Stimulated activated CD8-positive, alpha-beta memory T cell treated with anti-CD3 and anti-CD28 coated beads, Interleukin-7, amount 100 ng/mL, for 4 hours (primary cell): ENCODE measurements at regions not wholly inside any gene's neighbourhood (a gene's known extent, or its start where the extent isn't known, plus 50 kb on each side); places are given as distances from the start of the nearest gene placed in this dataset.

ENCODE experiments used
- DNase-seq, 2 donors: peaks; one replicate each; pipeline ENCODE4 v3.0.0-alpha.2; 2020; ENCODE audit warnings: low read depth in 2 of 2

GRCh38 chr2:144156736-144157640 lies 362.9 kb downstream of the ZEB2 start:
- DNase-seq: no peak

- no peak for DNase-seq
These were observed 365.7 kb downstream of the ZEB2 start for GRCh38 chr2:144154205-144154604.

- DNase-seq: no peak
These were observed 367.1 kb downstream of the ZEB2 start for GRCh38 chr2:144152817-144153271.

- no peak for DNase-seq
These were observed 368.1 kb downstream of the ZEB2 start for GRCh38 chr2:144151851-144152250.

- DNase-seq: no peak
These were observed 368.5 kb downstream of the ZEB2 start for GRCh38 chr2:144151405-144151804.

- DNase-seq: no peak
These were observed 372.6 kb downstream of the ZEB2 start for GRCh38 chr2:144147356-144147755.

GRCh38 chr2:144146876-144147275 lies 373.0 kb downstream of the ZEB2 start:
- no peak for DNase-seq

- DNase-seq: no peak
These were observed 373.8 kb downstream of the ZEB2 start for GRCh38 chr2:144146076-144146475.

- no peak for DNase-seq
These were observed 376.4 kb downstream of the ZEB2 start for GRCh38 chr2:144143294-144144151.

GRCh38 chr2:144140891-144141290 lies 379.0 kb downstream of the ZEB2 start:
- DNase-seq: no peak

- DNase-seq: no peak
These were observed 382.1 kb downstream of the ZEB2 start for GRCh38 chr2:144137705-144138428.

GRCh38 chr2:144137272-144137671 lies 382.6 kb downstream of the ZEB2 start:
- no peak for DNase-seq

- no peak for DNase-seq
These were observed 383.5 kb downstream of the ZEB2 start for GRCh38 chr2:144136297-144137010.

- DNase-seq: no peak
These were observed 385.8 kb downstream of the ZEB2 start for GRCh38 chr2:144133936-144134665.

- no peak for DNase-seq
These were observed 387.6 kb downstream of the ZEB2 start for GRCh38 chr2:144132357-144132756.

GRCh38 chr2:144131042-144131441 lies 388.9 kb downstream of the ZEB2 start:
- no peak for DNase-seq

- no peak for DNase-seq
These were observed 389.4 kb downstream of the ZEB2 start for GRCh38 chr2:144130551-144130950.

GRCh38 chr2:144128130-144128746 lies 391.7 kb downstream of the ZEB2 start:
- DNase-seq: no peak

- no peak for DNase-seq
These were observed 392.2 kb downstream of the ZEB2 start for GRCh38 chr2:144127693-144128092.

GRCh38 chr2:144126302-144126701 lies 393.6 kb downstream of the ZEB2 start:
- DNase-seq: no peak
